ENCODE measurements at regions not wholly inside any gene's neighbourhood (a gene's known extent, or its start where the extent isn't known, plus 50 kb on each side); places are given as distances from the start of the nearest gene placed in this dataset.
"Not testable (repeated sequence)": the region's sequence is repeated elsewhere in the genome, so short reads cannot be mapped to it uniquely, and the experiment has no call there.

DNA sequence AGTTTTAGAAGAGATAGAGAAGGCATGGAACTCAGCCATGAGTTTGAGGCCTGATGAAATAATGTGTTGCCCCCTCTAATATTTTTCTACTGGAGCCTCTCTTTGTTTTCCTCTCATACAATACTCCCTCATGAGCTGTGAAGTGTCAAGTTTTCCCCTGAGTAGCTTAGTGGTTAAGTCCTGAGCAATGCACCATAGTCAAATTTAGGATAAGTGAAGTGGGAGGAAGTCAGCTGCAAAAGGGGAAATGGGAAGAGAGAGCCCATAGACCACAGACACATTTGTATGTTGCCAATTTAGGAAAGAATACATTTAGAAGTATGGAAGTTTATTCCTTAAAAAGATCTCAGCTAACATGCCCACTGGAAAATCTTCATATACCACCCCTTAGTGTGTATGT lies 171.5 kb upstream of the NREP start:
- intact Hi-C loops (cut with DNase I) = no loop called here

DNA sequence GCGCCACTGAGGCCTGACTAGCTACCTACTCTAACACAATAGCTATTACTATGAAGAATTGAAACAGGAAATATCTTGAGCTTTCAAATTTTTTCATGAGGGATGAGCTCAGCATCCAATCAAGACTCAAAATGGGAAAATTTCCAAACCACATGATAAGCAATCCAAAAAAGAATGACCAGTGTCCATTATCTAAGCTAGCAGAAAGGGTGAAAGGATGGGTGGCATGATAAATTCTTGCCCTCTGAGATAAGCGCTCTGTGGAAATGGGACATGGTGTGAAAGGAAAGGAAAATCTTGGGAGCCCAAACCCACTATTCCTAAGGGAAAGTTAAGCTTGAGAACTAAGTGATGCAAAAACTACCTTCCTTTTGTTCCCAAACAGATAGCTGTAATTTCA lies 170.2 kb upstream of the NREP start:
- no peak for DNase-seq (ENCODE audit: low spot score)
- intact Hi-C loops (cut with DNase I) = no loop called here

More for the DNA sequence above, 171.5 kb upstream of the NREP start:
- DNase-seq (ENCODE audit: low spot score) = no peak

DNA sequence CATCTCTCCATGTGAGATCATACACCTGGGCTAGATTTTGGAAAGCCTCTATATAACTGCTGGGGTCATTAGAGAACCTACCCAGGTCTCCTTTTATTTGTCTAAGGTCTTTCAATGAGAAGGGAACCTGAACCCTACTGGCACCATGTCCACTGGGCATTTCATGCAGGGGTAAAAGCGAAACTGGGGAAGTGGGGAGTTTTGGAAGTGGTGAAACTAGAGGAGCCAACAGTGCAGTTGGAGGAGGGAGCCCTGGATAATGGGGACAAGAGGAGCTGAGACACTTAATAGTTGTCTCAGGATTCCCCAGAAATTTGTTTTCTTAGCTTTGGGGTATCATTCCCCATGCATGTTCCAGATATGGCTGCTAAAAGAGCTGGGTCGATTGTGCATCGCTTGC lies 169.0 kb upstream of the NREP start:
- no peak for DNase-seq (ENCODE audit: low spot score)
- intact Hi-C loops (cut with DNase I) = no loop called here

DNA sequence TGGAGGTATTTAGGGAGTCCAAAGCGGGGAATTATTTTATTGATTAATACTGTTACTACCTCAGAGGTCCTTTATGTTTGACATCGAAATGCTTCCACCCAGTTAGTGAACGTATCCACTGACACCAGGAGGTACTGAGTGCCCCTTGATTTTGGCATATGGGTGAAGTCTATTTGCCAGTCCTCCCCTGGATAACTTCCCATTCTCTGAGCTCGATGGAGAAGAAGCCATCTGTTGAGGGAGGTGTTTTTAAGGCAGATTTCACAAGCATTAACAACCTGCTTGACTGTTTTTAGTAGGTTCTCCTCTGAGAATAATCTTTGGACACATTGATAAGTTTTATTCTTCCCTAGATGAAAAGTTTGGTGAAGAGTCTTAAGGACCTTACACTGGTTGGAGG lies 165.3 kb upstream of the NREP start:
- intact Hi-C loops (cut with DNase I) = no loop called here
- DNase-seq (ENCODE audit: low spot score) = no peak

DNA sequence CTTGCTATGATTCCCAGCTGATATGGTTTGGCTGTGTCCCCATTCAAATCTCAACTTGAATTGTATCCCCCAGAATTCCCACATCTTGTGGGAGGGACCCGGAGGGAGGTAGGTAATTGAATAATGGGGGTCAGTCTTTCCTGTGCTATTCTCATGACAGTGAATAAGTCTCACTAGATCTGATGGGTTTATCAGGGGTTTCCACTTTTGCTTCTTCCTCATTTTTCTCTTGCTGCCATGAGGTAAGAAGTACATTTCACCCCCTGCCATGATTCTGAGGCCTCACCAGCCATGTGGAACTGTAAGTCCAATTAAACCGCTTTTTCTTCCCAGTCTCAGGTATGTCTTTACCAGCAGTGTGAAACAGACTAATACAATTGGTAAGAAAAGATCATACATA lies 164.7 kb upstream of the NREP start:
- intact Hi-C loops (cut with DNase I) = not testable (repeated sequence)

DNA sequence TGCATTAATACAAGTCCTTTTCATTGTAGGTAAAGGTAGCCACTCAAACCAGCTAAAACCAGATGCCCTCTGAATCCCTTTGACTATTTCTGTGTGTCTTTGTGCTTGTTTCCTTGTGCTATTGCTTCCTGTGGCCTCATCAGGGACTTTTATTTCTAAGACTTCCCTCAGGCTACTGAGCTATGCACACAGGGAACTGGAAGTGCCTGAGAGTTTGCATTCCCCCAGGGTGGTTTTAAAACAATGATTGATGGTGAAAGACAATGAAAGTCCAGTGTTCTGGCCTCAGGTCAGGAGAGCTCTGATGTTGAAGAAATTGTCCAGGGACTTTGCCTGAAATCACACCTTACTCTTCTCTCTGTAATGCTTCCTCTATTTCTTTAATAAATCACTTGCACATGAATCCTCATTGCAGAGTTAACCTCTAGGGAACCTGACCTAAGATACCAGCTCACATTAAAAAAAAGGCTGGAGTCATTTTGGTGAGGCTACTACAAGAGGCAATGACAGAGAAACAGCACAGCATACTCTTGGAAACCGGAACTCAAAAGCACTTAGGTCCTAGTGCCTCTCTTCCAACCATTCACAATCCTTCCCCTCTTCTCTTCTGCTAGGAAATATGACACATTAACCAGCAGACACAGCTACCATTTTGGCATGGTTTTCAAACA lies 158.1 kb upstream of the NREP start:
- intact Hi-C loops (cut with DNase I) = no loop called here
- DNase-seq (ENCODE audit: low spot score) = no peak

More for the DNA sequence above, 164.7 kb upstream of the NREP start:
- DNase-seq (ENCODE audit: low spot score) = not testable (repeated sequence)

DNA sequence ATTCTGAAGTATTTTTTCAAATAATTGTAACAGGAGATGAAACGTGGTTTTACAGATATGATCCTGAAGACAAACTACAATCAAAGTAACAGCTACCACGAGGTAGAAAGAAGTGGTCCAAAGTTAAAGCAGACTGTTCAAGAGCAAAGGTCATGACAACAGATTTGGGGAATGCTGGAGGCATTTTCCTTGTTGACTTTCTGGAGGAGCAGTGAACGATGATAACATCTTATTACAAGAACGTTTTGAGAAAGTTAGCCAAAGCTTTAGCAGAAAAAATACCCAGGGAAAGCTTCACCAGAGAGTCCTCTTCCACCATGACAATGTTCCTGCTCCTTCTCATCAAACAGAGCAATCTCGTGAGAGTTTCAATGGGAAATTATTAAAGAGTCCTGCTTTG lies 145.4 kb upstream of the NREP start:
- no peak for DNase-seq (ENCODE audit: low spot score)
- intact Hi-C loops (cut with DNase I) = no loop called here

DNA sequence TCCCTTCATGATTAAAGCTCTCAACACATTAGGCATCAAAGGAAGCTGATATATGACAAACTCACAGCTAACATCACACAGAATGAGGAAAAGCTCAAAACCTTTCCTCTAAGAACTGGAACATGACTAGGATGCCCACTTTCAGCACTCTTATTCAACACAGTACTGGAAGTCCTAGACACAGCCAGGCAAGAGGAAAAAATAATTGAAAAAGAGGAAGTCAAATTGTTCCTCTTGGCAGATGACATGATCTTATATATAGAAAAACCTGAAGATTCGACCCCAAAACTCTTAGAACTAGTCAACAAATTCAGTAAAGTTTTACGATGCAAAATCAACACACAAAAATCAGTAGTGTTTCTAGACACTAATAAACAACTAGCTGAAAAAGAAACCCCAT lies 144.3 kb upstream of the NREP start:
- DNase-seq (ENCODE audit: low spot score) = no peak
- intact Hi-C loops (cut with DNase I) = no loop called here

DNA sequence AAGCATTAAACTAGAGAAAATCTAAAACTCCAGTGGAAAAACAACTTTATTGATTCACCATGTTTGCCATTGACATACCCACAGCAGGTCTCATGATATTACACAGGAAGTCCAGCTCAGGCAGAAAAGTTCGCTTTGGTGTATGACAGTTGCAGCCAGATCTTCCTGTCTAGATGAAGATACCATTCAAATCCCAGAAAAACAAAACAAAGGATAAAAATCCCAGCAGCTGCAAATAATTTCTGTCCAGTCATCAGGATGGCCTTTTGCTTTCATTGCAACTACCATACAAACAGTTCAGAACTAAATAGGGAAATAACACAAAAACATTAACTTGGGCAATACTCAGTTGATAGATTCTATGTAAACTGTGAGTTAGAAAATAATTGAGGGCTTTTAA lies 136.0 kb upstream of the NREP start:
- intact Hi-C loops (cut with DNase I) = no loop called here
- DNase-seq (ENCODE audit: low spot score) = no peak

DNA sequence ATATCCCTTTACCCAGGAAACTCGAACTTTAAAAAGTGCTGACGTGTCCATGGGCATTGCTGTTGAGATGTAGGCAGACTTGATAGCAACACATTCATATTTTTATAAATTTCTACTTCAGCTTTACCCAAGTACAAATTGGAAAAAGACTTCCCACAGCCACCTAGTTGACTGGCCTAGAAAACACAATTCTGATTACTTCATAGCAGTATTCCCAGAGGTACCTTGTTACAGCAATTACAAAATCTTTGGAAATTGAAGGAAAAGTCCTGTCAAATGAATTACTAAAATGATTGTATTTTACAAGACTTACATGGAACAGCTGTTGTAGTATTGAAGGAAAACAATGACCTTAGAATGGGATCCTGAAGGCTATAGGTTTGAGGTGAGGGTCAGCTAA lies 130.7 kb upstream of the NREP start:
- DNase-seq (ENCODE audit: low spot score) = no peak
- intact Hi-C loops (cut with DNase I) = no loop called here

DNA sequence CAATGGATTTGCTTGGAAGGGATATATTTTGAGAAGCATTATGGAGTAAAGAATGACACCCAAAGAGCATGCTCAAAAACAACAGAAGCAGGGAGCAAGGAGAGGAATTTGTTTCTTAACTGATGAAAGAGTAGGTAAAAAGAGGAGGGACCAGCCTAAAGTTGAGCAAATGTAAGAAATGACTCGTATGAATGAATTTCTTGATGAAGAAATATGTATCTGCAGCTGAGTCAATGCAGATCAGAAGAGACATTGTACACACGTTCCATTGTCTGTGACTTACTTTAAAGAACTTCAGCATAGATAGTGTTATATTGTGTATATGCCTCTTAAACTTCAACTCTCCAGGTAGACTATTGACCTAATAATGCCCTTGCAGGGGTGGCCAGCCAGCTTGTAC lies 112.7 kb upstream of the NREP start:
- intact Hi-C loops (cut with DNase I) = no loop called here
- DNase-seq (ENCODE audit: low spot score) = no peak

DNA sequence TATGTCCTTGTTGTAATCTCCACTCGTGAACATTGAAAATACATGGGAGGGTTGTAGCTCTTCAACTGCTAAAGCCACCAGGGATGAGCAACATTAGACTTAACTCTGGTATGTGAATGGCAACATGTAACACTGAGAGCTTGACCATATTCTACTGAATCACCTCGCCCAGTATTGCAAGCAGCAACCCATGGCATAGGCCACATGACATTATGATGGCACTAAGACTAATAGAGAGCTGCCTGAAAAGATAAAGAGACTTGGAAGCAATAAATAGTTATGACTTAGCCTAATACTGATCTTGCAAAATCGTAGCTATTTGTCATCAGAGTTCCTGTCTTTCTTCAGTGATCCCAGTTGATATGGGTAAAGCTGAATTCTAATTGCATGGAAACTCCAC lies 108.4 kb upstream of the NREP start:
- DNase-seq (ENCODE audit: low spot score) = no peak
- intact Hi-C loops (cut with DNase I) = no loop called here

DNA sequence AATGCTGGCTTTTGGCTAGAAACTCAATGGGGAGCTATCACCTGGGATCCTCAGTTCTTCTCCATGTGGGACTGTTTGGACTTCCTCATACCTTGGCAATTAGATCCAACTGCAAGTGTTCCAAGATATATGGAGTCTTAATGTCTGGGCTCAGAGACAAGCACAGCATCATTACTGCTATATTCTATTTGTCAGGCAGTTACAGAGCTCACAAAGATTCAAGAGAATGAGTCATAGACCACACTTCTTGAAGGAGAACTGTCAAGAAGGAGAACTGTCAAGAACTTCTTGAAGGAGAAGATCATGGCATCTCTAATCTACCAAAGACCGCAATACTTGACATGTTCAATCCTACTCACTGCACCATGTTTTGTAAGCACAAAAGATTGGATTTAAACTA lies 106.8 kb upstream of the NREP start:
- DNase-seq (ENCODE audit: low spot score) = no peak
- intact Hi-C loops (cut with DNase I) = no loop called here

DNA sequence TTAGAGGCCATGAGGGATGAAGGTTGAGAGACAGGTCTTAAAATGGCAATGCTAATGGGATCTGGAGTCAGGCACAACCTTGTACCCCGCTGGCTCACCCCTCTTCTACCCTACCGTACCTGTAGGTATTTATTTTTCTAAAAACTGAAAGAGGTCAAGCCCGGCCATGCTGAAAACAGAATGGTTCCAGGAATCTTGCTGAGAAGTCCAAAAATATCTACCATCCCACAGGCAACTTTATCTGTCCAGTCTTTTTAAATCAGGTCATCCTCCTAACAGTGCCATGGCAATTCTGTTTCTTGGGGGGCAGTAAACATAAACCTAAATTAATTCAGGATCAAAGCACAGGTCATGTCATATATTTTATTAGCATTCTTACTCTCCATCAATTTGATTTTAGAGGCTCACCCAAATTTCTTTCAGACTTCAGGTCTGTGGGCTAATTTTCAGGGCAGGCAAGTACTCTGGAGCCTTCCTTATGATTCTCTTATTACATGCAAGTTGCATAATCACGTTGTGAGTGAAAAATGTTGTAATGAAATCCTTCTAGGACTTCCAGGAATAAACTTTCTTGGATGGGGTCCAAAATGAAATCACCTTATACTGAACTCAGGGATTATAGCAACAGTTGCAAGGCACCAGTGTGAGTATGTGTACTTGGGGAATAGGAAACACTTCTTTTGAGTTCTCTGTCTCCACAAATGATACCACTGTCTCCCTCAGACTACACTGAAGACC lies 102.7 kb upstream of the NREP start:
- intact Hi-C loops (cut with DNase I) = loop anchor here (5.0 kb wide), 2 partner anchors 102 to 307 kb away; partner anchors contain the start of gene NREP
- DNase-seq (ENCODE audit: low spot score) = no peak

DNA sequence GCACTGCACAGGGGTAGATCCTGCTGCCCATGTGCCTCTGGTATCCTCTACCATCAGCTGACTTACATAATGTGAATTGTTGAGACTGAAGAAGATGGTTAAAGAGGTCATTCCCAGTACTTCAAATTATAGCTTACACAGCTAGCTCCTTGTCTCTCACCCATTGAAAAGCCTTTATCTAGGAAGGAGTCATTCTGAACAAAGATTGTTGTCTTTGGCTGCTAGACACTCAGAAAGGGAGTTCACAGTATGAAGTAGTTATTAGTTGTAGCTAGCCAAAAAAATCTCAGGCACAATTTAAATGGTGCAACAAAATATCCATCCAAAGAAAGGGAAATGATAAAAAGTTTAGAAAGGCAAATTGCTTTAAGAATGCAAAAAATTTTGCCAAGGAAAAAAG lies 102.0 kb upstream of the NREP start:
- DNase-seq (ENCODE audit: low spot score) = no peak
- intact Hi-C loops (cut with DNase I) = loop anchor here (5.0 kb wide), 2 partner anchors 102 to 307 kb away; partner anchors contain the start of gene NREP

DNA sequence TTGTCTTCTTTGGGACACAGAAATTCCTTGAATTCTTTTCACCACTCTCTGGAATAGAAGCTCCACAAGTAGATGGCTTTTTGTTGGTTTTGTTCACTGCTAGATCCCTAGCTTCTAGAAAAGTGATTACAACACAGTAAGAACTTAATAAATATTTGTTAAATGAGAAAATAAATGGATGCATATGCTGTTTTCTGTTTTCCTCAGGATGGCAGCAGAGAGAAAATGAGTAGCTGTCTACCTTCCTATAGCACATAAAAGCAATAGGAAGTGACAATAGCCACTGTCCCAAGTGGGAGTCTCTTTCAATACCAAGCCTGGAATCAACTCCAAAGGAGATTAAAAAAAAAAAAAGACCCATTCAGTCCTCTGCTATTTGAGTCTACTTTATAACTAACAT lies 100.6 kb upstream of the NREP start:
- DNase-seq (ENCODE audit: low spot score) = no peak
- intact Hi-C loops (cut with DNase I) = loop anchor here (5.0 kb wide), 2 partner anchors 100 to 305 kb away; partner anchors contain the start of gene NREP

DNA sequence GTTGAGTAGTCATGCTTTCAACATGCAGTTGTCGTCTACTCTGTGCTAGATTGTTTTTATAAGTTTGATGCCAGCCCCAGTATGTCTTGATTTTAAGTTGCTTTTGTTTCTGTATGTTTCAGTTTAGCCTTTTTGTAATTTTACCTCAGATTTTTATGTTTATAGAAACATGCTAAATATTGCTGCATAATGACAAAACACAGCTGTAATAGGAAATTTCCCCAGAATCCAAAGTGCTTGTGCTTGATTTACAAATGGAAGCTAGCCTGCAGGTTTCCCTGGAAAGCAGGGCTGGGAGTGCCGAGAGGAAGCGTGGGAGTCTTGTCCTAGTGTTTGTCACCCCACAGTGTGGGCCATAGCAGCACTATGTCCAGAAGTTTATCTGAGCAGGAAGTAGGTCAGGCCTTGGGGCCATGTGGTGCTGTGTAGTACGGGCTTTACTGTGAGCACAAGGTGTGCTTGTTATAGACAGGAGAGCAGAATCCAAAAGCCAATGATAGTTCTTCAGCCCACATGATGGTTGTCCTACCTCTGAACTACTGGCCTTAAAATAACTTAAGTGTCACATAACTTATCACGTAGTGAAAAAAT lies 100.0 kb upstream of the NREP start:
- intact Hi-C loops (cut with DNase I) = loop anchor here (5.0 kb wide), 2 partner anchors 100 to 305 kb away; partner anchors contain the start of gene NREP
- no peak for DNase-seq (ENCODE audit: low spot score)

DNA sequence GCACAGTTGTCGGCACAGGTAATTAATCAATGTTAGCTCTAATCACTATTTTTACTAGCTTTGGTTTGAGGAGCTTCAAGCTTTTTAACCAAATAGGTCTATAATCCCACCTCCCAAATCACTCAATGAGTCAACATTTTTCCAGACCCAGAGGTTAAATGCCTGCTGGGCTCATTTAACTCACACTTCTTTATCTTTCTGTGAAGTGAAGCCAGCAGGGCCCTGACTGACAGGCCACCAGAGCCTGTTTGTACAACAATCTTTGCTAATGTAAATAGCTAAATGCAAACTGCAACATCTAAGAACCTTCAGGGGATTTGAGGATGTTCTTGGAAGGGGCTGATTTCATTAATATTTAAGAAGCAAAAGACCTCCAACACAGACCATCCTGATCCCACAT lies 98.4 kb upstream of the NREP start:
- intact Hi-C loops (cut with DNase I) = loop anchor here (5.0 kb wide), 2 partner anchors 98 to 303 kb away; partner anchors contain the start of gene NREP
- no peak for DNase-seq (ENCODE audit: low spot score)

DNA sequence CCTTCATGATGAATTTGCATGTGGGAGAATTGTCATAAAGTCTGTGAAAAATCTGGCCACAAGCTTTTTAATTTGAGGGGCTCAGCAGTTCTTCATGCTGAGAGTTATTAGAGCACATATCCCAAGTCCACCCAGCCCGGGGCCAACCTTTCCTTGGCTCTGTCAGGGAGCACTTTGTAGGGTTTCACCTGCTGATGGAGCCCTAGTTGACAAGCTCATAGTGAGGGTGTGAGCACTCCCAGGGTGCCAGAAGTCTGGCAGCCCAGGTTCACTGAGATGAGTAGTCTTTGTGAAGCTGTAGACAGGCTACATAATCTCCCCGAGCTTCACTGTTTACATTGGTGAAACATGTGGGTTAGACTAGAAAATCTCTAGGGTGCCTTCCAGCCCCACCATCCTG lies 97.2 kb upstream of the NREP start:
- intact Hi-C loops (cut with DNase I) = loop anchor here (5.0 kb wide), 1 partner anchor 288 kb away; no protein-coding TSS in a partner anchor
- no peak for DNase-seq (ENCODE audit: low spot score)

DNA sequence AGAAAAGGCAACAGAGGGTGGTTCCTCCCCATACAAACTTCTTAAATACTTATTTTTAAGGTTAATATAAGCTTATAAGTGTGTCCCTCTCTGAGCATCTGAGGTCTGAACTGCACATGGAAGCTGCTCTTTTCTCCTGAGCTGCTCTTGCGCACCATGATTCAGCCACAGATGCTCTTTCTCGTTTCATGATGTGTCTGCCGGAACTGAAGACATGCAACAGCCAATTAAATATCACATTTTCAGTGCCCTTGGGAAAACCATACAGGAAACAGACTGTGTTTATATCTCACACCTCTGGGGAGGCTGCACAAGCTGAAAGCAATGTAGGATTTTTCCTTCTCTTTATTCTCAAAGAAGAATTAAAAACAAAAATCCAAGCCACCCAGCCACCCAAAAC lies 96.8 kb upstream of the NREP start:
- DNase-seq (ENCODE audit: low spot score) = no peak
- intact Hi-C loops (cut with DNase I) = loop anchor here (5.0 kb wide), 1 partner anchor 289 kb away; no protein-coding TSS in a partner anchor

Data from cardiac septum (tissue), 1 donor.